ENCODE measurements at regions not wholly inside any gene's neighbourhood (a gene's known extent, or its start where the extent isn't known, plus 50 kb on each side); places are given as distances from the start of the nearest gene placed in this dataset.

DNA sequence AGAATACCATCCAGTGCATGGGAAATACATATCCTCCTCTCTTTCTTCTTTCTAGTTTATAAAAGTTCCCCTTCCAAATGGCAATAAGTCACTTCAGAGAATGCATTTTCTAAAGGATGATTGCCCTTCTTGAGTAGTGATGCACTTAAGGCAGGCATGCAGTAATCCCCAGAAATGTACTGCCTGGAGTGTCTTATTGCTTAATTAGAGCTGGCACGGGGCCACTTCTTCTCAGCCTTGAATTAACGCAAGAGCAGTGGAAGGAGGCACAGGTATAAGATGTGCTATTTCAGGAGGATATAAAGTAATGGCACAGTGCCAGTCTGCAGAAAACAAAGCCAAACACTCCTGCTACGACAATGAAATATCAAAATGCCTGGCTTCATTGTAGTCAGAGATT lies 371.4 kb upstream of the FAM241A start:
- TF ChIP-seq POLR2A (IDR thresholded peaks at IDR 0.05), result no peak
- TF ChIP-seq, protein P1, sequence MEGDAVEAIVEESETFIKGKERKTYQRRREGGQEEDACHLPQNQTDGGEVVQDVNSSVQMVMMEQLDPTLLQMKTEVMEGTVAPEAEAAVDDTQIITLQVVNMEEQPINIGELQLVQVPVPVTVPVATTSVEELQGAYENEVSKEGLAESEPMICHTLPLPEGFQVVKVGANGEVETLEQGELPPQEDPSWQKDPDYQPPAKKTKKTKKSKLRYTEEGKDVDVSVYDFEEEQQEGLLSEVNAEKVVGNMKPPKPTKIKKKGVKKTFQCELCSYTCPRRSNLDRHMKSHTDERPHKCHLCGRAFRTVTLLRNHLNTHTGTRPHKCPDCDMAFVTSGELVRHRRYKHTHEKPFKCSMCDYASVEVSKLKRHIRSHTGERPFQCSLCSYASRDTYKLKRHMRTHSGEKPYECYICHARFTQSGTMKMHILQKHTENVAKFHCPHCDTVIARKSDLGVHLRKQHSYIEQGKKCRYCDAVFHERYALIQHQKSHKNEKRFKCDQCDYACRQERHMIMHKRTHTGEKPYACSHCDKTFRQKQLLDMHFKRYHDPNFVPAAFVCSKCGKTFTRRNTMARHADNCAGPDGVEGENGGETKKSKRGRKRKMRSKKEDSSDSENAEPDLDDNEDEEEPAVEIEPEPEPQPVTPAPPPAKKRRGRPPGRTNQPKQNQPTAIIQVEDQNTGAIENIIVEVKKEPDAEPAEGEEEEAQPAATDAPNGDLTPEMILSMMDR (IDR thresholded peaks at IDR 0.05), result no peak
